SW480 (cell line): ENCODE measurements at regions not wholly inside any gene's neighbourhood (a gene's known extent, or its start where the extent isn't known, plus 50 kb on each side); places are given as distances from the start of the nearest gene placed in this dataset.
A peak's percentile ranks its signal among the peaks of the same experiment; 100 is the strongest.
"Not testable (repeated sequence)": the region's sequence is repeated elsewhere in the genome, so short reads cannot be mapped to it uniquely, and the experiment has no call there.

Experiments used
- DNase-seq: peaks from one replicate; pipeline ENCODE4 v3.0.0-alpha.2; 2016; ENCODE audit warnings: low spot score

GRCh38 chr1:60265560-60266535 lies 192.3 kb upstream of the C1orf87 start:
- DNase-seq: peak; percentile 92

DNA sequence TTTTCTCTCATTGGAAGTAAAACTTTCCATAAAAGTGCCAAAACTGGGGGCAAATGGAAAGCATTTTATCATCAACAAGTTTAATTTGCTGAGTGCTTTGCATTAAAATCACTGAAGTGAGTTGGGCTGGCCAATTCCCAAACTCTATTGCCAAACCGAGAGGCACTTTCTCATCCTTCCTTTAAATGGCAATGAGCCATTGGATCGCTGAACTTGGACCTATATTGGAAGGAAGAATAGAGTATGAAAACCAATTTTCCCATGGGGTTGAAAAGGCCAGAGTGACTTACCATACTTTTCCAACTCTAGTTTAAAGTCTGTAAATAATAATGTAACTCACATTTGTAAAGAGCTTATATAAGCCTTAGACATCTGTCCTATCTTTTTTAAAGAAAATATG lies 189.1 kb upstream of the C1orf87 start:
- no peak for DNase-seq

- DNase-seq: no peak
These were observed 184.0 kb upstream of the C1orf87 start for GRCh38 chr1:60257531-60257930.

- DNase-seq: peak; percentile 8
These were observed 182.0 kb upstream of the C1orf87 start for GRCh38 chr1:60255565-60255964.

GRCh38 chr1:60251426-60251825 lies 177.9 kb upstream of the C1orf87 start:
- no peak for DNase-seq

GRCh38 chr1:60247467-60247866 lies 173.9 kb upstream of the C1orf87 start:
- not testable (repeated sequence) for DNase-seq

GRCh38 chr1:60245324-60245723 lies 171.8 kb upstream of the C1orf87 start:
- DNase-seq: no peak

DNA sequence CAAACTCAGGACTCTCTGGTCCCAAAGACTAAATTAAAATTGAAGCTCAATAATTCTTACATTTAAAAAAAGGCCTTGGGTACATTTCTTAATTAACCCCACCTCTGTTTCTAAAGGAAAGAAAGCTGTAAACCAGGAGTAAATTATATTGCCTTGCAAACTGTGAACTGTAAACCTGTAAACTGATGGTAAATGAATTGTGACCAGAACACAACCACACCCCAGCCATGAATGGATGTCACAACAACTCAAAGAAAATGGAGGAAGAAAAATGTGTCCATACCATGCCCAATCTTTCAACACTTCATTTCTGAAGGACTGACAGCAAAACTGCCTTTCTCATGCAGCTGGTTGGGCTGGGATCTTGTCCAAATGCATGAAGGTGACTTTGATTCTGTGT lies 171.3 kb upstream of the C1orf87 start:
- DNase-seq: no peak

- DNase-seq: no peak
These were observed 161.7 kb upstream of the C1orf87 start for GRCh38 chr1:60235275-60235674.

DNA sequence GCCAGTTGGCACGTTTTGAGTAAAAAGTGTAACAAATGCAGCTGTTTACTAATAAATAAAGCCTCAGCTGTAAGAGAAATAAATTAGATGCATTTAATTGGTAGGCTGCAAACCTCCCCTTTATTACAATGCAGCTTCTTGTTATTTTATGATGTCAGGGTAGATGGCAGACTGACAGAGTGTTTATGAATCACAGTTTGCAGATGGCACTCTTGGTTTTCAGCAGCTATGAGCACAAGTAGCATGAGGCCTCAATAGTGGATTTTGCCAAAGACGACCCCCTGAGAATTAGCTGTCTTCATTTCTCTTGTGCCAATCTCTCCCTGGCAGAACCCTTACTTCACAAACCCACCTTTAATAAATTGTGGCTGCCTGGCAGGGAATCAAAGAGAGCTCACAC lies 161.2 kb upstream of the C1orf87 start:
- no peak for DNase-seq

DNA sequence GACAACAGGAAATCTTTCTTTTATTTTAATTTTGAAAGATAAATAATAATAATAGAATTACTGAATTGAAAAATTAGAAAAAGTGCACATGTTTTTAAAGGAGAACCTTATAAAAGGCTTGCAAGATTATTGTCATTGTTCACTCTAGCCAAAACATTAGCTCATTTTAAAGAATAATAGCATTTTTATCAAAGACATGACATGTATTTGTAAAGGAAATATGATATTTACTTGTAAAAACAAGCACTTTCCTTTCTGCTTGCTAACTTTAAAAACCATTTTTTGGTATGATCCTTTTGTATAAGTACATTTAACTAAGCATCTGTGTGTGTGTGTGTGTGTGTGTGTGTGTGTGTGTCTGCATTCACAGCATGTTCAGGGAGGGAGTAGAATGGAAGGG lies 156.3 kb upstream of the C1orf87 start:
- no peak for DNase-seq

GRCh38 chr1:60228041-60228491 lies 154.5 kb upstream of the C1orf87 start:
- no peak for DNase-seq

DNA sequence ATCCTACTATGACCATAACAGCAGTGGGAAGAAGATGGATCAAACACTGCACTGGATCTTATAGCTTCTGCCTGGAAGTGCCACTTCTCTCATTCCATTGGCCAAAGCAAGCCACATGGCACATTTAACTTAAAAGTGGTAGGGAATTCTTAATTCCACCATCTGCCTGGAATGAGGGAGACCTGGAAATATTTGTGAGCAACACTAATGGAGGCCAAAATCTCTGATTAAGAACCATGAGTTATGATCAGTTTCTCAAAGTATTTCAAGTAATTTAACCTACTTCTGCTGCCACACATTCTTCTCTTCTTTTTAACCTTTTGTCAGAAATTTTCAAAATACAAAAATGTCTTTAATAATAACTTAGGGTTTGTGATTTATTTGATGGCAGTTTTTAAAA lies 154.0 kb upstream of the C1orf87 start:
- DNase-seq: no peak

DNA sequence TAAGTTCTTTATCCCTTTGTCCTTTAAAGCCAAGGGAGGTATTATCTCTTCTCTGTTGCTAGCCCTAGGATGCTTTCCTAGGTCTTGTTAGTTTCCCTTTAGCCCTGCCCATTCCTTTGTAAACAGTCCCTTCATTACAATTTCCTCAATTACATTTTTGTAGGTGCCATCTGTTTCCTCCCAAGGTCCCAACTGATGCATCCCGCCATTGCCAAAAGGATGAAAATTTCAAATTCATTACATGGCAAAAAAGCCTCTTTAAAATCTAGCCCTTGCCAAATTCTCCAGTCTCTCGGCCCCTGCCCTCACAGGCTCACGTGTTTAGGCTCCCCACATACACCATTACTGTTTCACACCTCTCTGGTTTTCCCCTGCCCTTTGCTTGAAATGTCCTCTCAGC lies 151.9 kb upstream of the C1orf87 start:
- DNase-seq: no peak

DNA sequence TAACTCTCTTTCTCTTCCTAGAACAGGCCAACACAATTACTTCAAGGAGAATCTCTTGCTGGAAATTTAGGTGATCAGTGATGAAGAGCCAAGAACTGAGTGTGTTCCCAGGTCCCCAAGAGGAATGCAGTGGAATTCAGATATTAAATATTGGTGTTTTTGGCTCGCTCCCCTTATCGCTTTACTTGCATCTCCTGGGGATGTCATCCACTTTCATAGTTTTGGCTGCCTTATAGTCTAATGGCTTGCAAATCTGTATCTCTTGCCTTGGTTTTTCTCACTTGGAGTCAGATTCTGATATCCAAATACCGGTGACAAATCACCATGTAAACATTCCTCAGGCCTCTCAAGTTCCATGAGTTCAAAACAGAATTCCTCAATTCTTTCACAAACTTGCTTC lies 151.0 kb upstream of the C1orf87 start:
- DNase-seq: no peak

GRCh38 chr1:60223158-60223557 lies 149.6 kb upstream of the C1orf87 start:
- DNase-seq: no peak

GRCh38 chr1:60222360-60223115 lies 149.0 kb upstream of the C1orf87 start:
- no peak for DNase-seq

DNA sequence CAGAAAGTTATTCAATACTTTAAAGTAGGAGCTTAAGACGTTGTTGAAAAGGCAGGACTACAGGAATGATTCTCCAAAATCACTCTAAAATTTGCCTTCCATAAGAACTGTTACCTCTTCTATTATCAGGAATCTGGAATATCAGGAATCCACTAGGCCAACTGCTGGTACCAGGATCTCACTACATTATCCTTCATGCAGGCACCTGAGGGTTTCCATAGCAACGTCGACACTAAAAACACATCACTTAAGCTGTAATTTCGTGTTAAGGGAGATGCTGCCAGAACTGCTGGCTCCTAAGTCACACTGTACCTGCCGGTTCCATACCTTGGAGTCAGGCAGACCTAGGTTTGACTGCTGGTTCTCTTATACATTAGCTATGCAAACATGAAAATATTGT lies 139.7 kb upstream of the C1orf87 start:
- no peak for DNase-seq

DNA sequence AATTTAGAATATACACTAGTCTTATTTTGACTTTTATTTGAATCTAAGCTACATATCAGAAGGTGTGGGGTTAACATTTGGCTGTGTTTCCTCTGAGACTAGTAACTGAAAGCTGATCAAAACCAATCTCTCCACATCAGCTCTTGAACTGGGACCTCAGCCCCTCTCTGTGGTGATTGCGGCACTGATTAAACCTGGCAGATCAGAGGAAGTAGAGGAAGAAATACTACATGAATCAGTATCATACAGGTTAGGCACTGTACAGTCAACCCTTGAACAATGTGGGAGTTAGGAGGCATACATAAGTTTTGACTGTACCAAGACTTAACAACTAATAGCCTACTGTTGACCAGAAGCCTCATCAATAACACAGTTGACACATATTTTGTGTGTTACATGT lies 122.5 kb upstream of the C1orf87 start:
- no peak for DNase-seq

- no peak for DNase-seq
These were observed 112.1 kb upstream of the C1orf87 start for GRCh38 chr1:60185684-60186083.

- no peak for DNase-seq
These were observed 111.0 kb upstream of the C1orf87 start for GRCh38 chr1:60184521-60184920.

GRCh38 chr1:60173729-60174505 lies 100.3 kb upstream of the C1orf87 start:
- DNase-seq: no peak
